IMR-90 (cell line): ENCODE measurements at regions not wholly inside any gene's neighbourhood (a gene's known extent, or its start where the extent isn't known, plus 50 kb on each side); places are given as distances from the start of the nearest gene placed in this dataset.
"Not testable (repeated sequence)": the region's sequence is repeated elsewhere in the genome, so short reads cannot be mapped to it uniquely, and the experiment has no call there.

Experiments
- CHD1 ChIP-seq: IDR thresholded peaks from 2 replicates; pipeline ENCODE4 v1.6.1; 2012; ENCODE audit warnings: low read depth, low read length, improper control_type of control experiment
- CTCF ChIP-seq: conservative IDR thresholded peaks from 2 replicates; pipeline ENCODE4 v1.5.1; 2012; ENCODE audit warnings: mild to moderate bottlenecking, low read depth, low read length, improper control_type of control experiment
- MXI1 ChIP-seq: IDR thresholded peaks from 2 replicates; pipeline ENCODE4 v1.6.1; 2012; ENCODE audit warnings: low read depth, mild to moderate bottlenecking, low read length, moderate library complexity, borderline replicate concordance
- NFE2L2 ChIP-seq: fragments of 150-350 bp; IDR thresholded peaks from 2 replicates; pipeline ENCODE4 v1.6.1; 2016; ENCODE audit warnings: low read depth, mild to moderate bottlenecking, low read length
- POLR2A ChIP-seq: IDR thresholded peaks from 2 replicates; pipeline ENCODE4 v1.6.1; 2012; ENCODE audit warnings: mild to moderate bottlenecking, low read depth, low read length
- RFX5 ChIP-seq: IDR thresholded peaks from 2 replicates; pipeline ENCODE4 v1.8.0; 2012; ENCODE audit warnings: low read depth, mild to moderate bottlenecking, low read length, moderate library complexity
- SMC3 ChIP-seq: fragments of 150-350 bp; IDR thresholded peaks from 2 replicates; pipeline ENCODE4 v1.6.1; 2016; ENCODE audit warnings: low read depth, mild to moderate bottlenecking, antibody characterized with exemption, low read length, moderate library complexity
- USF2 ChIP-seq: fragments of 150-350 bp; IDR thresholded peaks from 2 replicates; pipeline ENCODE4 v1.6.1; 2017; ENCODE audit warnings: mild to moderate bottlenecking, antibody characterized with exemption, low read length, low read depth

GRCh38 chr15:32253958-32254357 is 149.1 kb downstream of the GOLGA8K start:
- TF ChIP-seq NFE2L2, CTCF, SMC3, MXI1, POLR2A, USF2, CHD1, RFX5: not testable (repeated sequence)
